ENCODE measurements at regions not wholly inside any gene's neighbourhood (a gene's known extent, or its start where the extent isn't known, plus 50 kb on each side); places are given as distances from the start of the nearest gene placed in this dataset.

GRCh38 chr2:238719641-238720040 lies 128.2 kb upstream of the TWIST2 start:
- DNase-seq (ENCODE audit: low read depth, low spot score): no peak
- H3K27ac ChIP-seq (ENCODE audit: low read length): no peak overlapping the region
- H3K4me1 ChIP-seq (ENCODE audit: control insufficient read depth, insufficient read depth, low read length): no peaks in the 10 kb centered on the region
- H3K27me3 ChIP-seq (ENCODE audit: control insufficient read depth, insufficient read depth, low read length): no peaks in the 10 kb centered on the region
- BruUV-seq (replicated peaks): no TSS peak
- POLR2A ChIA-PET: no interaction called here
- TF ChIP-seq REST (IDR thresholded peaks at IDR 0.05; ENCODE audit: insufficient read depth in 1 of 2, low read depth in 2 of 2, low read length in 1 of 2) (no peak), POLR2AphosphoS5 (IDR thresholded peaks at IDR 0.05; ENCODE audit: low read depth, low read length) (no peak), SIN3A (IDR thresholded peaks at IDR 0.05; ENCODE audit: borderline replicate concordance, insufficient read depth, low read depth, low read length) (no peak), CTCF (IDR thresholded peaks at IDR 0.05) (no peak), TCF7L2 (IDR thresholded peaks at IDR 0.05; ENCODE audit: low read depth, low read length) (no peak)
- ATAC-seq: no peak
- intact Hi-C loops (cut with micrococcal nuclease; ENCODE audit: unreplicated experiment) (no loop called here), in situ Hi-C loops (cut with HindIII; ENCODE audit: low pct_unique_long_range_greater_than_20kb, low sequenced_read_pairs) (no loop called here)
- H3K36me3 ChIP-seq (ENCODE audit: control insufficient read depth, insufficient read depth, low read length): no peaks in the 10 kb centered on the region
- CTCF ChIA-PET: no interaction called here
- no peak overlapping the region for H3K4me3 ChIP-seq (ENCODE audit: low read depth in 2 of 2, low read length in 2 of 2)
- no peaks in the 10 kb centered on the region for H3K9me3 ChIP-seq (ENCODE audit: control insufficient read depth, insufficient read depth, low read depth, low read length)

GRCh38 chr2:238720232-238720672 lies 127.6 kb upstream of the TWIST2 start:
- no peaks in the 10 kb centered on the region for H3K27me3 ChIP-seq (ENCODE audit: control insufficient read depth, insufficient read depth, low read length)
- ATAC-seq (peak; percentile 77), DNase-seq (ENCODE audit: low read depth, low spot score) (no peak)
- no peaks in the 10 kb centered on the region for H3K9me3 ChIP-seq (ENCODE audit: control insufficient read depth, insufficient read depth, low read depth, low read length)
- H3K4me1 ChIP-seq (ENCODE audit: control insufficient read depth, insufficient read depth, low read length): no peaks in the 10 kb centered on the region
- in situ Hi-C loops (cut with HindIII; ENCODE audit: low pct_unique_long_range_greater_than_20kb, low sequenced_read_pairs) (no loop called here), intact Hi-C loops (cut with micrococcal nuclease; ENCODE audit: unreplicated experiment) (no loop called here)
- TF ChIP-seq CTCF (IDR thresholded peaks at IDR 0.05): peak; percentile 87
- TF ChIP-seq TCF7L2 (IDR thresholded peaks at IDR 0.05; ENCODE audit: low read depth, low read length): no peak
- H3K4me3 ChIP-seq (ENCODE audit: low read depth in 2 of 2, low read length in 2 of 2): no peak overlapping the region
- H3K36me3 ChIP-seq (ENCODE audit: control insufficient read depth, insufficient read depth, low read length): no peaks in the 10 kb centered on the region
- no TSS peak for BruUV-seq (replicated peaks)
- CTCF ChIA-PET: no interaction called here
- H3K27ac ChIP-seq (ENCODE audit: low read length): no peak overlapping the region
- POLR2A ChIA-PET: no interaction called here

GRCh38 chr2:238722181-238722580 lies 125.7 kb upstream of the TWIST2 start:
- Histone ChIP-seq H3K27ac (ENCODE audit: low read length) (no peak overlapping the region), H3K4me1 (ENCODE audit: control insufficient read depth, insufficient read depth, low read length) (no peaks in the 10 kb centered on the region), H3K9me3 (ENCODE audit: control insufficient read depth, insufficient read depth, low read depth, low read length) (no peaks in the 10 kb centered on the region), H3K4me3 (ENCODE audit: low read depth in 2 of 2, low read length in 2 of 2) (no peak overlapping the region), H3K36me3 (ENCODE audit: control insufficient read depth, insufficient read depth, low read length) (no peaks in the 10 kb centered on the region), H3K27me3 (ENCODE audit: control insufficient read depth, insufficient read depth, low read length) (no peaks in the 10 kb centered on the region)
- DNase-seq (ENCODE audit: low read depth, low spot score) (no peak), ATAC-seq (no peak)
- TF ChIP-seq POLR2AphosphoS5 (IDR thresholded peaks at IDR 0.05; ENCODE audit: low read depth, low read length) (no peak), REST (IDR thresholded peaks at IDR 0.05; ENCODE audit: insufficient read depth in 1 of 2, low read depth in 2 of 2, low read length in 1 of 2) (no peak), CTCF (IDR thresholded peaks at IDR 0.05) (no peak), SIN3A (IDR thresholded peaks at IDR 0.05; ENCODE audit: borderline replicate concordance, insufficient read depth, low read depth, low read length) (no peak), TCF7L2 (IDR thresholded peaks at IDR 0.05; ENCODE audit: low read depth, low read length) (no peak)
- ChIA-PET POLR2A (no interaction called here), CTCF (no interaction called here)
- in situ Hi-C loops (cut with HindIII; ENCODE audit: low pct_unique_long_range_greater_than_20kb, low sequenced_read_pairs): no loop called here
- BruUV-seq (replicated peaks): no TSS peak
- intact Hi-C loops (cut with micrococcal nuclease; ENCODE audit: unreplicated experiment): no loop called here
